Nephron progenitor cell (in vitro differentiated cells): ENCODE measurements at regions not wholly inside any gene's neighbourhood (a gene's known extent, or its start where the extent isn't known, plus 50 kb on each side); places are given as distances from the start of the nearest gene placed in this dataset.

Source experiments
- DNase-seq: peaks from one replicate; pipeline ENCODE4 v3.0.0; 2021
- H3K27ac Mint-ChIP-seq: 2 replicates; pipeline ENCODE4 v1.8.0; 2021; ENCODE audit warnings: mild to moderate bottlenecking, moderate library complexity, mixed read lengths
- H3K27me3 Mint-ChIP-seq: 2 replicates; pipeline ENCODE4 v1.8.0; 2021; ENCODE audit warnings: mild to moderate bottlenecking, low read depth, mixed read lengths; ENCODE audit not compliant: poor library complexity
- H3K36me3 Mint-ChIP-seq: 2 replicates; pipeline ENCODE4 v1.8.0; 2021; ENCODE audit warnings: low read depth, mixed read lengths
- H3K4me1 Mint-ChIP-seq: 2 replicates; pipeline ENCODE4 v1.8.0; 2021; ENCODE audit warnings: mixed read lengths
- H3K4me3 Mint-ChIP-seq: 2 replicates; pipeline ENCODE4 v1.8.0; 2021; ENCODE audit warnings: mild to moderate bottlenecking, moderate library complexity, mixed read lengths
- H3K9me3 Mint-ChIP-seq: 2 replicates; pipeline ENCODE4 v1.8.0; 2021; ENCODE audit warnings: mild to moderate bottlenecking, moderate library complexity, mixed read lengths
- CTCF ChIP-seq: fragments of 200-600 bp; sonication (generic); IDR thresholded peaks from 2 replicates; pipeline ENCODE4 v1.5.0; 2021; ENCODE audit warnings: antibody characterized with exemption

GRCh38 chr4:35511851-35512250 lies 732.5 kb downstream of the ARAP2 start:
- H3K27me3 Mint-ChIP-seq = no peaks in the 10 kb centered on the region

GRCh38 chr4:35516102-35516501 lies 728.2 kb downstream of the ARAP2 start:
- Mint-ChIP-seq H3K4me3 (no peak overlapping the region), H3K27me3 (no peaks in the 10 kb centered on the region), H3K27ac (no peak overlapping the region), H3K9me3 (no peaks in the 10 kb centered on the region), H3K36me3 (no peaks in the 10 kb centered on the region), H3K4me1 (no peaks in the 10 kb centered on the region)
- TF ChIP-seq CTCF = no peak
- no peak for DNase-seq

More at GRCh38 chr4:35511851-35512250, 732.5 kb downstream of the ARAP2 start:
- Mint-ChIP-seq H3K4me1 (no peaks in the 10 kb centered on the region), H3K27ac (no peak overlapping the region), H3K4me3 (no peak overlapping the region), H3K9me3 (no peaks in the 10 kb centered on the region), H3K36me3 (no peaks in the 10 kb centered on the region)
- DNase-seq = no peak
- no peak for TF ChIP-seq CTCF

GRCh38 chr4:35520059-35520458 lies 724.3 kb downstream of the ARAP2 start:
- TF ChIP-seq CTCF = no peak
- Mint-ChIP-seq H3K4me1 (no peaks in the 10 kb centered on the region), H3K27me3 (peaks cover 2% of the 10 kb centered on the region), H3K4me3 (no peak overlapping the region), H3K9me3 (no peaks in the 10 kb centered on the region), H3K36me3 (no peaks in the 10 kb centered on the region), H3K27ac (no peak overlapping the region)
- no peak for DNase-seq

GRCh38 chr4:35521682-35522081 lies 722.6 kb downstream of the ARAP2 start:
- no peaks in the 10 kb centered on the region for H3K9me3 Mint-ChIP-seq
- no peak overlapping the region for H3K27ac Mint-ChIP-seq
- peaks cover 2% of the 10 kb centered on the region for H3K27me3 Mint-ChIP-seq
- no peak for TF ChIP-seq CTCF
- H3K4me3 Mint-ChIP-seq = no peak overlapping the region
- H3K4me1 Mint-ChIP-seq = no peaks in the 10 kb centered on the region
- no peak for DNase-seq
- H3K36me3 Mint-ChIP-seq = no peaks in the 10 kb centered on the region

- H3K4me1 Mint-ChIP-seq = no peaks in the 10 kb centered on the region
- no peaks in the 10 kb centered on the region for H3K36me3 Mint-ChIP-seq
- H3K27me3 Mint-ChIP-seq = peaks cover 2% of the 10 kb centered on the region
- TF ChIP-seq CTCF = no peak
- H3K27ac Mint-ChIP-seq = no peak overlapping the region
- H3K4me3 Mint-ChIP-seq = no peak overlapping the region
- DNase-seq = no peak
- no peaks in the 10 kb centered on the region for H3K9me3 Mint-ChIP-seq
Measured at GRCh38 chr4:35525192-35525978, 718.9 kb downstream of the ARAP2 start.

GRCh38 chr4:35526456-35526855 lies 717.9 kb downstream of the ARAP2 start:
- no peak for DNase-seq
- Mint-ChIP-seq H3K36me3 (no peaks in the 10 kb centered on the region), H3K9me3 (no peaks in the 10 kb centered on the region), H3K4me1 (no peaks in the 10 kb centered on the region), H3K4me3 (no peak overlapping the region), H3K27ac (no peak overlapping the region), H3K27me3 (peaks cover 2% of the 10 kb centered on the region)
- TF ChIP-seq CTCF = no peak
